Breast epithelium (tissue), 3 donors: ENCODE measurements at regions not wholly inside any gene's neighbourhood (a gene's known extent, or its start where the extent isn't known, plus 50 kb on each side); places are given as distances from the start of the nearest gene placed in this dataset.
"Not testable (repeated sequence)": the region's sequence is repeated elsewhere in the genome, so short reads cannot be mapped to it uniquely, and the experiment has no call there.

ENCODE experiments used
- POLR2A ChIP-seq: fragments of 450-650 bp; IDR thresholded peaks from one replicate; pipeline ENCODE4 v1.6.1; 2016; ENCODE audit warnings: antibody characterized with exemption, mild to moderate bottlenecking, moderate library complexity
- TF ChIP-seq, protein P1 (sequence below), 3 donors: fragments of 450-650 bp; IDR thresholded peaks; one replicate each; pipeline ENCODE4 v1.5.1; 2016 to 2017; ENCODE audit warnings: antibody characterized with exemption in 3 of 3, mild to moderate bottlenecking in 3 of 3, moderate library complexity in 3 of 3

GRCh38 chrX:3875638-3876037 lies 162.2 kb upstream of the PRKX start:
- TF ChIP-seq, protein P1, sequence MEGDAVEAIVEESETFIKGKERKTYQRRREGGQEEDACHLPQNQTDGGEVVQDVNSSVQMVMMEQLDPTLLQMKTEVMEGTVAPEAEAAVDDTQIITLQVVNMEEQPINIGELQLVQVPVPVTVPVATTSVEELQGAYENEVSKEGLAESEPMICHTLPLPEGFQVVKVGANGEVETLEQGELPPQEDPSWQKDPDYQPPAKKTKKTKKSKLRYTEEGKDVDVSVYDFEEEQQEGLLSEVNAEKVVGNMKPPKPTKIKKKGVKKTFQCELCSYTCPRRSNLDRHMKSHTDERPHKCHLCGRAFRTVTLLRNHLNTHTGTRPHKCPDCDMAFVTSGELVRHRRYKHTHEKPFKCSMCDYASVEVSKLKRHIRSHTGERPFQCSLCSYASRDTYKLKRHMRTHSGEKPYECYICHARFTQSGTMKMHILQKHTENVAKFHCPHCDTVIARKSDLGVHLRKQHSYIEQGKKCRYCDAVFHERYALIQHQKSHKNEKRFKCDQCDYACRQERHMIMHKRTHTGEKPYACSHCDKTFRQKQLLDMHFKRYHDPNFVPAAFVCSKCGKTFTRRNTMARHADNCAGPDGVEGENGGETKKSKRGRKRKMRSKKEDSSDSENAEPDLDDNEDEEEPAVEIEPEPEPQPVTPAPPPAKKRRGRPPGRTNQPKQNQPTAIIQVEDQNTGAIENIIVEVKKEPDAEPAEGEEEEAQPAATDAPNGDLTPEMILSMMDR (IDR thresholded peaks at IDR 0.05), result not testable (repeated sequence)
- not testable (repeated sequence) for TF ChIP-seq POLR2A
